Activated T-cell treated with anti-CD3 and anti-CD28 coated beads, Interleukin-2, amount 50 U/mL, for 4 hours (primary cell): ENCODE measurements at regions not wholly inside any gene's neighbourhood (a gene's known extent, or its start where the extent isn't known, plus 50 kb on each side); places are given as distances from the start of the nearest gene placed in this dataset.
"Not testable (repeated sequence)": the region's sequence is repeated elsewhere in the genome, so short reads cannot be mapped to it uniquely, and the experiment has no call there.

Source experiments
- ATAC-seq, 2 donors: fragments of 200-7000 bp; cut with Tn5 transposase; one replicate each; pipeline ENCODE4 v1.10.0; 2021
- DNase-seq: peaks from one replicate; pipeline ENCODE4 v3.0.0-alpha.2; 2020
- H3K27me3 Mint-ChIP-seq: one replicate; pipeline ENCODE4 v1.8.0; 2021; ENCODE audit warnings: low read depth, mixed read lengths
- H3K36me3 Mint-ChIP-seq: one replicate; pipeline ENCODE4 v1.8.0; 2022; ENCODE audit warnings: mixed read lengths; ENCODE audit not compliant: insufficient read depth
- H3K4me1 Mint-ChIP-seq: one replicate; pipeline ENCODE4 v1.8.0; 2021; ENCODE audit warnings: low read depth, mixed read lengths
- H3K4me3 Mint-ChIP-seq: one replicate; pipeline ENCODE4 v1.8.0; 2021; ENCODE audit warnings: mild to moderate bottlenecking, moderate library complexity, mixed read lengths
- H3K9me3 Mint-ChIP-seq: one replicate; pipeline ENCODE4 v1.8.0; 2021; ENCODE audit warnings: mixed read lengths

GRCh38 chr10:11403646-11404045 is 207.8 kb downstream of the USP6NL start:
- H3K4me1 Mint-ChIP-seq, result peaks cover 72% of the 10 kb centered on the region
- DNase-seq, H3K9me3 Mint-ChIP-seq, H3K4me3 Mint-ChIP-seq, H3K36me3 Mint-ChIP-seq, ATAC-seq, H3K27me3 Mint-ChIP-seq: not testable (repeated sequence)

GRCh38 chr10:11403116-11403515 is 208.3 kb downstream of the USP6NL start:
- H3K4me3 Mint-ChIP-seq, result peak overlapping the region; percentile 27
- ATAC-seq (peak; percentile 85 to 86), DNase-seq (peak; percentile 61)
- no peaks in the 10 kb centered on the region for H3K27me3 Mint-ChIP-seq
- peaks cover 70% of the 10 kb centered on the region for H3K4me1 Mint-ChIP-seq
- H3K9me3 Mint-ChIP-seq, result peaks cover 7% of the 10 kb centered on the region
- no peaks in the 10 kb centered on the region for H3K36me3 Mint-ChIP-seq

GRCh38 chr10:11402392-11402791 is 209.1 kb downstream of the USP6NL start:
- H3K36me3 Mint-ChIP-seq, result no peaks in the 10 kb centered on the region
- no peaks in the 10 kb centered on the region for H3K27me3 Mint-ChIP-seq
- DNase-seq (no peak), ATAC-seq (no peak)
- H3K9me3 Mint-ChIP-seq, result peaks cover 4% of the 10 kb centered on the region
- H3K4me3 Mint-ChIP-seq, result no peak overlapping the region
- H3K4me1 Mint-ChIP-seq, result peaks cover 63% of the 10 kb centered on the region

GRCh38 chr10:11401264-11402235 is 209.9 kb downstream of the USP6NL start:
- DNase-seq (no peak), ATAC-seq (peak in 1 of 2 donors; percentile 29)
- H3K4me3 Mint-ChIP-seq, result no peak overlapping the region

GRCh38 chr10:11397980-11398580 is 213.4 kb downstream of the USP6NL start:
- peaks cover 33% of the 10 kb centered on the region for H3K4me1 Mint-ChIP-seq
- no peaks in the 10 kb centered on the region for H3K9me3 Mint-ChIP-seq
- H3K4me3 Mint-ChIP-seq, result no peak overlapping the region
- H3K27me3 Mint-ChIP-seq, result no peaks in the 10 kb centered on the region
- ATAC-seq, result no peak
- no peaks in the 10 kb centered on the region for H3K36me3 Mint-ChIP-seq
- DNase-seq, result no peak

More at GRCh38 chr10:11401264-11402235, 209.9 kb downstream of the USP6NL start:
- H3K27me3 Mint-ChIP-seq, result no peaks in the 10 kb centered on the region
- H3K4me1 Mint-ChIP-seq, result peaks cover 54% of the 10 kb centered on the region
- H3K9me3 Mint-ChIP-seq, result no peaks in the 10 kb centered on the region
- no peaks in the 10 kb centered on the region for H3K36me3 Mint-ChIP-seq

GRCh38 chr10:11397077-11397965 is 214.1 kb downstream of the USP6NL start:
- H3K4me1 Mint-ChIP-seq, result peaks cover 25% of the 10 kb centered on the region
- H3K27me3 Mint-ChIP-seq, result no peaks in the 10 kb centered on the region
- no peaks in the 10 kb centered on the region for H3K36me3 Mint-ChIP-seq
- ATAC-seq, result no peak
- H3K9me3 Mint-ChIP-seq, result no peaks in the 10 kb centered on the region
- no peak overlapping the region for H3K4me3 Mint-ChIP-seq
- no peak for DNase-seq

- DNase-seq (no peak), ATAC-seq (no peak)
- Mint-ChIP-seq H3K4me1 (peaks cover 16% of the 10 kb centered on the region), H3K4me3 (no peak overlapping the region), H3K36me3 (no peaks in the 10 kb centered on the region), H3K9me3 (no peaks in the 10 kb centered on the region), H3K27me3 (no peaks in the 10 kb centered on the region)
Observed at GRCh38 chr10:11396311-11396955, 215.0 kb downstream of the USP6NL start.

GRCh38 chr10:11395581-11396310 is 215.7 kb downstream of the USP6NL start:
- no peaks in the 10 kb centered on the region for H3K36me3 Mint-ChIP-seq
- H3K9me3 Mint-ChIP-seq, result no peaks in the 10 kb centered on the region
- peaks cover 9% of the 10 kb centered on the region for H3K4me1 Mint-ChIP-seq
- no peak for ATAC-seq
- no peak overlapping the region for H3K4me3 Mint-ChIP-seq
- H3K27me3 Mint-ChIP-seq, result no peaks in the 10 kb centered on the region
- DNase-seq, result no peak

- DNase-seq (no peak), ATAC-seq (no peak)
- Mint-ChIP-seq H3K4me1 (peaks cover 3% of the 10 kb centered on the region), H3K27me3 (no peaks in the 10 kb centered on the region), H3K36me3 (no peaks in the 10 kb centered on the region), H3K4me3 (no peak overlapping the region), H3K9me3 (no peaks in the 10 kb centered on the region)
Observed at GRCh38 chr10:11395161-11395560, 216.3 kb downstream of the USP6NL start.

- Mint-ChIP-seq H3K27me3 (no peaks in the 10 kb centered on the region), H3K9me3 (no peaks in the 10 kb centered on the region), H3K4me3 (no peak overlapping the region), H3K4me1 (peaks cover 2% of the 10 kb centered on the region), H3K36me3 (no peaks in the 10 kb centered on the region)
- ATAC-seq, result no peak
- DNase-seq, result no peak
Observed at GRCh38 chr10:11393858-11394257, 217.6 kb downstream of the USP6NL start.

- no peak overlapping the region for H3K4me3 Mint-ChIP-seq
- no peaks in the 10 kb centered on the region for H3K36me3 Mint-ChIP-seq
- DNase-seq (no peak), ATAC-seq (no peak)
- no peaks in the 10 kb centered on the region for H3K4me1 Mint-ChIP-seq
- H3K27me3 Mint-ChIP-seq, result no peaks in the 10 kb centered on the region
- H3K9me3 Mint-ChIP-seq, result no peaks in the 10 kb centered on the region
Observed at GRCh38 chr10:11392776-11393175, 218.7 kb downstream of the USP6NL start.

GRCh38 chr10:11388996-11389395 is 222.5 kb downstream of the USP6NL start:
- no peak for DNase-seq
- no peaks in the 10 kb centered on the region for H3K27me3 Mint-ChIP-seq
- ATAC-seq, result no peak
- H3K4me3 Mint-ChIP-seq, result no peak overlapping the region
- H3K36me3 Mint-ChIP-seq, result no peaks in the 10 kb centered on the region
- no peaks in the 10 kb centered on the region for H3K9me3 Mint-ChIP-seq
- peaks cover 2% of the 10 kb centered on the region for H3K4me1 Mint-ChIP-seq

- H3K36me3 Mint-ChIP-seq, result no peaks in the 10 kb centered on the region
- no peak for ATAC-seq
Observed at GRCh38 chr10:11387551-11388222, 223.8 kb downstream of the USP6NL start.

More at GRCh38 chr10:11387551-11388222, 223.8 kb downstream of the USP6NL start:
- no peaks in the 10 kb centered on the region for H3K9me3 Mint-ChIP-seq
- no peaks in the 10 kb centered on the region for H3K27me3 Mint-ChIP-seq
- H3K4me1 Mint-ChIP-seq, result peaks cover 2% of the 10 kb centered on the region
- no peak for DNase-seq
- H3K4me3 Mint-ChIP-seq, result no peak overlapping the region
